GM18505 (cell line): ENCODE measurements at regions not wholly inside any gene's neighbourhood (a gene's known extent, or its start where the extent isn't known, plus 50 kb on each side); places are given as distances from the start of the nearest gene placed in this dataset.

Experiments used
- ATAC-seq: cut with Tn5 transposase; IDR thresholded peaks from one replicate; pipeline ENCODE4 v1.9.1; 2021; ENCODE audit not compliant: unreplicated experiment
- POLR2A ChIP-seq: IDR thresholded peaks from 4 replicates; pipeline ENCODE4 v1.6.1; 2011; ENCODE audit warnings: borderline replicate concordance; ENCODE audit not compliant: insufficient read depth, insufficient read length; ENCODE audit errors: extremely low read depth

GRCh38 chr2:106941372-106941993, 55.5 kb upstream of the ST6GAL2 start:
- ATAC-seq: no peak
- TF ChIP-seq POLR2A: no peak

- TF ChIP-seq POLR2A: no peak
- no peak for ATAC-seq
Measured at GRCh38 chr2:106943468-106944200, 57.7 kb upstream of the ST6GAL2 start.

DNA sequence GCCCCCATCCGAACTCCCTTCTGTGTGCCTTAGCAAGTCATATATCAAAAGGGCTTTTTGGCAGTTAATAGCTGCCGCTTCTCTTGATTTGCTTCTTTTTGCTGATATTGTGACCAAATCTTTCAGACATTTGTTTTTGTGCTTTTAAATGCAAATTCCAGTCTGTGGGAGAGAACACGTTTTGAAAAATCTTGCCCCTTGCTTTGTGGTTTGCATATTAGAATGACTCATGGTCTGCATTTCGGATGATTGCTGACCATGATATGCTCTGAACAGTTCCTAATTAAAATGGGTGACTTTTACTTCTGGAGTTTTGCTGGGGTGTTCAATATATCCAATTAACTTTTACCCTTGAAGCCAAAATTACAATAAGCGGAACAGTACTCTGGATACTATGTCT, 58.2 kb upstream of the ST6GAL2 start:
- TF ChIP-seq POLR2A: no peak
- no peak for ATAC-seq

DNA sequence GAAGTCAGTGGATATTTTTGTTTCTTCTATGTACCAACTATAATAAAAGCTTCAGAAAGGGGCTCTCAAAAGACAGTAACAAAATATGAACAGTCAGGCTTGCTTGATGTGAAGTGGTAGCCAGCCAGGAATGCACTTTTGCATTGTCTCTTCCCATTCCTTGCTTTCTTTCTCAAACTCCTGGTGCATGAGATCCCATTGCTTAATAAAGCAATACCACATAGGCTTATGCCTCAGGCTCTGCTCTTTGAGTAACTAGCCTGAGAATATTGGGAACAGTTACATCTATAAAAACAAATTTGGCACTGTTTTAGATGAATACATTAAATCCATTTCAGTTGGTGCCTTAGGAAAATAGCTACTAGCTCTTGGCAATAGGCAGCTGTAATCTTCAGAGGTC, 62.6 kb upstream of the ST6GAL2 start:
- TF ChIP-seq POLR2A: no peak
- ATAC-seq: no peak

GRCh38 chr2:106953236-106953635, 67.3 kb upstream of the ST6GAL2 start:
- no peak for ATAC-seq
- TF ChIP-seq POLR2A: no peak

GRCh38 chr2:106953779-106954178, 67.8 kb upstream of the ST6GAL2 start:
- no peak for ATAC-seq
- no peak for TF ChIP-seq POLR2A

DNA sequence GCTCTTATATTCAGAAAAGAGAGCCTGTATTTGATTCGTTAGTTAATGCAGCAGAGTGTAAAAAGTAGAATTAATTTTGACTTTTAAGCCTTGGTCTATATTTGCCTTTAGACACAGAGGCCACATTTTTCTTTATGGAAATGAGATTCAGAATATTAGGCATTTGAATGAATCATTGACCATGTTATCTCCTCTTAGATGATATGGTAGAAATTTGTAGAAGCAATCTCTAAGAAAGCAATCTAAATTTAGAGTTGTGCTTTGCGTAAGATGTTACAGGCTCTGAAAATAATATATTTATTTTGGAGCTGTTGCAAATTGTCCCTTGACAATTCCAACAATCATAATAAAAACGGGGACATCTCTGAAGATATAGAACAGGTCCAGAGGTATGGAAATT, 68.3 kb upstream of the ST6GAL2 start:
- no peak for TF ChIP-seq POLR2A
- ATAC-seq: no peak

- ATAC-seq: no peak
- no peak for TF ChIP-seq POLR2A
Measured at GRCh38 chr2:106956416-106956815, 70.4 kb upstream of the ST6GAL2 start.

- TF ChIP-seq POLR2A: no peak
- ATAC-seq: no peak
Measured at GRCh38 chr2:106956879-106957278, 70.9 kb upstream of the ST6GAL2 start.

- no peak for TF ChIP-seq POLR2A
- ATAC-seq: no peak
Measured at GRCh38 chr2:106959975-106960682, 74.2 kb upstream of the ST6GAL2 start.

GRCh38 chr2:106960683-106961161, 74.8 kb upstream of the ST6GAL2 start:
- no peak for TF ChIP-seq POLR2A
- no peak for ATAC-seq

- ATAC-seq: no peak
Measured at GRCh38 chr2:106961328-106961727, 75.4 kb upstream of the ST6GAL2 start.

GRCh38 chr2:106963156-106963555, 77.2 kb upstream of the ST6GAL2 start:
- no peak for TF ChIP-seq POLR2A
- no peak for ATAC-seq

More at GRCh38 chr2:106961328-106961727, 75.4 kb upstream of the ST6GAL2 start:
- TF ChIP-seq POLR2A: no peak

- no peak for ATAC-seq
- TF ChIP-seq POLR2A: no peak
Measured at GRCh38 chr2:106963893-106964292, 77.9 kb upstream of the ST6GAL2 start.
